ENCODE measurements at regions not wholly inside any gene's neighbourhood (a gene's known extent, or its start where the extent isn't known, plus 50 kb on each side); places are given as distances from the start of the nearest gene placed in this dataset.

GRCh38 chr20:55888685-55889084 lies 116.6 kb downstream of the CBLN4 start:
- ChIA-PET CTCF (no interaction called here), POLR2A (ENCODE audit: low non-redundant PET) (no interaction called here)
- Histone ChIP-seq H3K9me3 (ENCODE audit: low read depth, low read length, poor library complexity, severe bottlenecking) (peaks cover 15% of the 10 kb centered on the region), H3K36me3 (ENCODE audit: insufficient read depth, low read length, poor library complexity, severe bottlenecking) (no peaks in the 10 kb centered on the region), H3K4me3 (ENCODE audit: low read depth, low read length, poor library complexity, severe bottlenecking) (no peak overlapping the region), H3K4me1 (ENCODE audit: insufficient read depth, low read length, poor library complexity, severe bottlenecking) (no peaks in the 10 kb centered on the region), H3K27me3 (replicated peaks; ENCODE audit: insufficient read depth, low read depth, low read length, poor library complexity) (no peaks in the 10 kb centered on the region), H3K27ac (ENCODE audit: low read depth, low read length, poor library complexity, severe bottlenecking) (no peak overlapping the region)
- intact Hi-C loops (cut with micrococcal nuclease; ENCODE audit: unreplicated experiment), result no loop called here
- no TSS peak for BruUV-seq (replicated peaks)
- DNase-seq (ENCODE audit: low spot score), result no peak
- TF ChIP-seq EZH2 (IDR thresholded peaks at IDR 0.05; ENCODE audit: borderline replicate concordance, low read depth, low read length, poor library complexity, severe bottlenecking) (no peak), CTCF (conservative IDR thresholded peaks at IDR 0.05; ENCODE audit: low read depth, low read length) (no peak)

- Histone ChIP-seq H3K36me3 (ENCODE audit: insufficient read depth, low read length, poor library complexity, severe bottlenecking) (no peaks in the 10 kb centered on the region), H3K9me3 (ENCODE audit: low read depth, low read length, poor library complexity, severe bottlenecking) (peaks cover 20% of the 10 kb centered on the region), H3K4me1 (ENCODE audit: insufficient read depth, low read length, poor library complexity, severe bottlenecking) (no peaks in the 10 kb centered on the region), H3K4me3 (ENCODE audit: low read depth, low read length, poor library complexity, severe bottlenecking) (no peak overlapping the region), H3K27me3 (replicated peaks; ENCODE audit: insufficient read depth, low read depth, low read length, poor library complexity) (no peaks in the 10 kb centered on the region), H3K27ac (ENCODE audit: low read depth, low read length, poor library complexity, severe bottlenecking) (no peak overlapping the region)
- BruUV-seq (replicated peaks), result no TSS peak
- DNase-seq (ENCODE audit: low spot score), result no peak
- CTCF ChIA-PET, result no interaction called here
- TF ChIP-seq EZH2 (IDR thresholded peaks at IDR 0.05; ENCODE audit: borderline replicate concordance, low read depth, low read length, poor library complexity, severe bottlenecking) (no peak), CTCF (conservative IDR thresholded peaks at IDR 0.05; ENCODE audit: low read depth, low read length) (no peak)
- POLR2A ChIA-PET (ENCODE audit: low non-redundant PET), result no interaction called here
- intact Hi-C loops (cut with micrococcal nuclease; ENCODE audit: unreplicated experiment), result no loop called here
Observed at GRCh38 chr20:55882910-55883309, 122.4 kb downstream of the CBLN4 start.

- DNase-seq (ENCODE audit: low spot score), result no peak
- Histone ChIP-seq H3K4me1 (ENCODE audit: insufficient read depth, low read length, poor library complexity, severe bottlenecking) (no peaks in the 10 kb centered on the region), H3K27me3 (replicated peaks; ENCODE audit: insufficient read depth, low read depth, low read length, poor library complexity) (no peaks in the 10 kb centered on the region), H3K27ac (ENCODE audit: low read depth, low read length, poor library complexity, severe bottlenecking) (no peak overlapping the region), H3K4me3 (ENCODE audit: low read depth, low read length, poor library complexity, severe bottlenecking) (no peak overlapping the region), H3K9me3 (ENCODE audit: low read depth, low read length, poor library complexity, severe bottlenecking) (peaks cover 20% of the 10 kb centered on the region), H3K36me3 (ENCODE audit: insufficient read depth, low read length, poor library complexity, severe bottlenecking) (no peaks in the 10 kb centered on the region)
- BruUV-seq (replicated peaks), result no TSS peak
- no peak for TF ChIP-seq EZH2 (IDR thresholded peaks at IDR 0.05; ENCODE audit: borderline replicate concordance, low read depth, low read length, poor library complexity, severe bottlenecking)
- TF ChIP-seq CTCF (conservative IDR thresholded peaks at IDR 0.05; ENCODE audit: low read depth, low read length), result no peak
- ChIA-PET POLR2A (ENCODE audit: low non-redundant PET) (no interaction called here), CTCF (no interaction called here)
- intact Hi-C loops (cut with micrococcal nuclease; ENCODE audit: unreplicated experiment), result no loop called here
Observed at GRCh38 chr20:55882286-55882685, 123.0 kb downstream of the CBLN4 start.
